Psoas muscle (tissue), 7 donors: ENCODE measurements at regions not wholly inside any gene's neighbourhood (a gene's known extent, or its start where the extent isn't known, plus 50 kb on each side); places are given as distances from the start of the nearest gene placed in this dataset.
A peak's percentile ranks its signal among the peaks of the same experiment; 100 is the strongest.

Experiments used
- ATAC-seq, 4 donors: fragments of 200-7000 bp; cut with Tn5 transposase; one replicate each; pipeline ENCODE4 v1.9.1; 2020; ENCODE audit warnings: moderate library complexity in 3 of 4, mild to moderate bottlenecking in 2 of 4
- DNase-seq, 2 donors: peaks; one replicate each; pipeline ENCODE4 v3.0.0-alpha.2; 2020
- H3K27ac ChIP-seq: fragments of 200-600 bp; one replicate; pipeline ENCODE4 v1.8.0; 2022
- H3K27me3 ChIP-seq, 3 donors: fragments of 200-600 bp in 1 of 3; one replicate each; pipeline versions ENCODE4 v1.6.1 to v1.8.0; 2013 to 2022; ENCODE audit warnings: low read length in 2 of 3, mild to moderate bottlenecking in 2 of 3, moderate library complexity in 1 of 3; ENCODE audit not compliant: insufficient read depth in 3 of 3
- H3K36me3 ChIP-seq, 2 donors: fragments of 200-600 bp in 1 of 2; one replicate each; pipeline versions ENCODE4 v1.6.1 to v1.8.0; 2013 to 2022; ENCODE audit warnings: low read depth in 1 of 2, mild to moderate bottlenecking in 1 of 2, moderate library complexity in 1 of 2; ENCODE audit not compliant: insufficient read depth in 1 of 2
- H3K4me1 ChIP-seq: fragments of 200-600 bp; one replicate; pipeline ENCODE4 v1.8.0; 2022
- H3K4me3 ChIP-seq: fragments of 200-600 bp; one replicate; pipeline ENCODE4 v1.8.0; 2022; ENCODE audit warnings: mild to moderate bottlenecking
- H3K9me3 ChIP-seq: fragments of 200-600 bp; one replicate; pipeline ENCODE4 v1.8.0; 2022
- CTCF ChIP-seq: fragments of 200-600 bp; IDR thresholded peaks from one replicate; pipeline ENCODE4 v1.8.0; 2022; ENCODE audit warnings: antibody characterized with exemption
- WGBS, 3 donors: extraction: QIAGEN DNeasy Blood & Tissue Kit; methylation state at CpG; one replicate each; pipeline versions ENCODE4 v1.1.6 to v1.1.7; 2013; 5-methylcytosine and 5-hydroxymethylcytosine counted together
- intact Hi-C, 2 donors: fragments of 100-400 bp; cut with DNase I; formaldehyde crosslinking; loops; one replicate each; pipeline versions ENCODE4 v1.11.0 to v1.14.2; 2022
- donor health status: healthy with polysubstance abuse.
- donor health status: DM: no; HTN: no; CAD: no; lungs with moderate emphysema.
- donor health status: Bipolar disorder and iron deficiency.
- donor health status: healthy.
- donor health status: DM: yes; HTN: yes; CAD: no.
- donor health status: DM: no; HTN: no; CAD: no.
- donor health status: DM: yes; HTN: yes; CAD: no.

- peaks cover 28% of the 10 kb centered on the region for H3K4me1 ChIP-seq
- H3K36me3 ChIP-seq, result no peaks in the 10 kb centered on the region
- no peak overlapping the region for H3K27ac ChIP-seq
- intact Hi-C loops, result no loop called here
- WGBS, 3 donors, result 61 to 76% (median 66%) methylated on average over 22 to 23 of the region's 23 CpGs
- H3K9me3 ChIP-seq, result no peaks in the 10 kb centered on the region
- TF ChIP-seq CTCF, result no peak
- H3K4me3 ChIP-seq, result no peak overlapping the region
- ATAC-seq, result no peak
- no peaks in the 10 kb centered on the region for H3K27me3 ChIP-seq
- DNase-seq, result peak in 1 of 2 donors; percentile 72
These were observed 172.2 kb downstream of the SEC14L1 start for GRCh38 chr17:77312786-77313599.

- Histone ChIP-seq H3K4me1 (peaks cover 24% of the 10 kb centered on the region), H3K9me3 (no peaks in the 10 kb centered on the region), H3K27ac (no peak overlapping the region), H3K4me3 (no peak overlapping the region), H3K36me3 (no peaks in the 10 kb centered on the region), H3K27me3 (no peaks in the 10 kb centered on the region)
- no peak for TF ChIP-seq CTCF
- ATAC-seq (no peak), DNase-seq (no peak)
- intact Hi-C loops, result no loop called here
- WGBS, 3 donors, result 84 to 94% (median 87%) methylated on average over 7 of the region's 7 CpGs
These were observed 173.1 kb downstream of the SEC14L1 start for GRCh38 chr17:77313831-77314230.

GRCh38 chr17:77314601-77315000 is 173.8 kb downstream of the SEC14L1 start:
- no peak for ATAC-seq
- TF ChIP-seq CTCF, result no peak
- Histone ChIP-seq H3K9me3 (no peaks in the 10 kb centered on the region), H3K4me3 (no peak overlapping the region), H3K27me3 (no peaks in the 10 kb centered on the region), H3K4me1 (peaks cover 25% of the 10 kb centered on the region), H3K27ac (no peak overlapping the region), H3K36me3 (no peaks in the 10 kb centered on the region)
- WGBS, 3 donors, result 93 to 97% (median 95%) methylated on average over 11 of the region's 11 CpGs
- peak in 1 of 2 donors; percentile 38 for DNase-seq
- intact Hi-C loops, result no loop called here

- peaks cover 25% of the 10 kb centered on the region for H3K4me1 ChIP-seq
- 89 to 99% (median 97%) methylated on average over 4 to 8 of the region's 8 CpGs for WGBS, 3 donors
- intact Hi-C loops, result no loop called here
These were observed 174.2 kb downstream of the SEC14L1 start for GRCh38 chr17:77315010-77315409.

More at GRCh38 chr17:77315010-77315409, 174.2 kb downstream of the SEC14L1 start:
- Histone ChIP-seq H3K27me3 (no peaks in the 10 kb centered on the region), H3K4me3 (no peak overlapping the region), H3K36me3 (no peaks in the 10 kb centered on the region), H3K9me3 (no peaks in the 10 kb centered on the region), H3K27ac (no peak overlapping the region)
- ATAC-seq, result no peak
- no peak for DNase-seq
- no peak for TF ChIP-seq CTCF
